ENCODE measurements at regions not wholly inside any gene's neighbourhood (a gene's known extent, or its start where the extent isn't known, plus 50 kb on each side); places are given as distances from the start of the nearest gene placed in this dataset.

DNA sequence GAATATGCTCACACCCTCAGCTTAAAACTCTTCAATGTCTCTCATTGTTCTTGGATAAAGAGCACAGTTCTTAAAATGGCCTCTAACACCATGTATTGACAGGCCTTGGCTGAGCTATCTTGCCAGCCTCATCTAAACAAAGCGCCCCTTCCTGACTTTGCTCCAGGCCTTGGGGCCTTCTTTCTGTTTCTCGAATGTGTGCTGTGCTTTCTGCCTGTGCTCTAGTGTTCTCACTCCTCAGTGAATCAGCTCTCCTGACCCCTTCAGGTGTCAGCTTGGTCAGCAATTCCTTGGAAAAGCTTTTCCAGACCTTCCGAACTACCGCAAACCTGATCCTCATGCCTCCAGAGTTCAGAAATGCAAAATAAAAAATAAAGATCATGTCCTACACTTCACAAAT is 346.3 kb upstream of the FSTL5 start:
- TF ChIP-seq, protein P1, sequence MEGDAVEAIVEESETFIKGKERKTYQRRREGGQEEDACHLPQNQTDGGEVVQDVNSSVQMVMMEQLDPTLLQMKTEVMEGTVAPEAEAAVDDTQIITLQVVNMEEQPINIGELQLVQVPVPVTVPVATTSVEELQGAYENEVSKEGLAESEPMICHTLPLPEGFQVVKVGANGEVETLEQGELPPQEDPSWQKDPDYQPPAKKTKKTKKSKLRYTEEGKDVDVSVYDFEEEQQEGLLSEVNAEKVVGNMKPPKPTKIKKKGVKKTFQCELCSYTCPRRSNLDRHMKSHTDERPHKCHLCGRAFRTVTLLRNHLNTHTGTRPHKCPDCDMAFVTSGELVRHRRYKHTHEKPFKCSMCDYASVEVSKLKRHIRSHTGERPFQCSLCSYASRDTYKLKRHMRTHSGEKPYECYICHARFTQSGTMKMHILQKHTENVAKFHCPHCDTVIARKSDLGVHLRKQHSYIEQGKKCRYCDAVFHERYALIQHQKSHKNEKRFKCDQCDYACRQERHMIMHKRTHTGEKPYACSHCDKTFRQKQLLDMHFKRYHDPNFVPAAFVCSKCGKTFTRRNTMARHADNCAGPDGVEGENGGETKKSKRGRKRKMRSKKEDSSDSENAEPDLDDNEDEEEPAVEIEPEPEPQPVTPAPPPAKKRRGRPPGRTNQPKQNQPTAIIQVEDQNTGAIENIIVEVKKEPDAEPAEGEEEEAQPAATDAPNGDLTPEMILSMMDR (IDR thresholded peaks at IDR 0.05): no peak
- no peak for TF ChIP-seq EZH2phosphoT487 (IDR thresholded peaks at IDR 0.05)
